Endothelial cell of umbilical vein (primary cell): ENCODE measurements at regions not wholly inside any gene's neighbourhood (a gene's known extent, or its start where the extent isn't known, plus 50 kb on each side); places are given as distances from the start of the nearest gene placed in this dataset.

Experiments
- BruUV-seq: library from RNA; stranded (reverse); fragments of 400-500 nt; replicated peaks from 2 replicates; lab custom pipeline; 2021; lab: Mats Ljungman, UMichigan
- CTCF ChIA-PET: fragments of 300-600, 350-600 bp; sonication (Branson Sonifier 250); formaldehyde crosslinking; loops from one replicate; lab custom pipeline; 2021; ENCODE audit warnings: antibody characterized with exemption, inconsistent platforms; lab: Charles Lee
- POLR2A ChIA-PET: fragments of 300-600, 350-600 bp; sonication (Branson Sonifier 250); formaldehyde crosslinking; loops from one replicate; lab custom pipeline; 2021; ENCODE audit warnings: antibody characterized with exemption, inconsistent platforms; lab: Charles Lee
- DNase-seq: peaks from one replicate; pipeline ENCODE4 v3.0.0-alpha.2; 2011; ENCODE audit warnings: low read depth, low spot score
- FAIRE-seq: peaks from 2 replicates; lab custom pipeline; 2011; peaks lifted over from hg19 to GRCh38; lab: Jason Lieb, UNC
- H2AFZ ChIP-seq: 2 replicates; pipeline ENCODE4 v1.6.0; 2012; ENCODE audit warnings: low read depth, low read length, control low read depth, inconsistent platforms
- H3K27ac ChIP-seq: 2 replicates; pipeline ENCODE4 v1.5.1; 2011; ENCODE audit warnings: low read depth, mild to moderate bottlenecking, control low read depth, low read length, moderate library complexity; ENCODE audit not compliant: insufficient read depth
- H3K27me3 ChIP-seq, 2 experiments: 2 replicates each; pipeline versions ENCODE4 v1.6.0 to v1.6.1; 2011; ENCODE audit warnings: low read length in 2 of 2, mixed read lengths in 1 of 2; ENCODE audit not compliant: control insufficient read depth in 2 of 2, insufficient read depth in 2 of 2
- H3K36me3 ChIP-seq, 2 experiments: 2 replicates in 1 of 2; 3 replicates in 1 of 2; pipeline ENCODE4 v1.5.1; 2011; ENCODE audit warnings: low read length in 2 of 2, mild to moderate bottlenecking in 1 of 2, moderate library complexity in 1 of 2; ENCODE audit not compliant: control insufficient read depth in 2 of 2, insufficient read depth in 2 of 2; ENCODE audit errors: extremely low read depth in 1 of 2
- H3K4me1 ChIP-seq: 3 replicates; pipeline ENCODE4 v1.5.1; 2011; ENCODE audit warnings: mild to moderate bottlenecking, low read length; ENCODE audit not compliant: control insufficient read depth, insufficient read depth; ENCODE audit errors: extremely low read depth
- H3K4me2 ChIP-seq: 2 replicates; pipeline ENCODE4 v1.6.1; 2011; ENCODE audit warnings: low read length, control low read depth, mixed read lengths; ENCODE audit not compliant: insufficient read depth
- H3K4me3 ChIP-seq, 3 experiments: fragments of 200-600 bp in 1 of 3; sonication (generic), shearing (Covaris generic) in 1 of 3; replicated peaks in 1 of 3; 2 replicates each; pipeline ENCODE4 v1.5.1; 2011 to 2016; ENCODE audit warnings: control low read depth in 3 of 3, low read length in 3 of 3, mild to moderate bottlenecking in 2 of 3, inconsistent platforms in 1 of 3, low read depth in 1 of 3, moderate library complexity in 1 of 3; ENCODE audit not compliant: insufficient read depth in 1 of 3
- H3K79me2 ChIP-seq: 2 replicates; pipeline ENCODE4 v1.6.0; 2012; ENCODE audit warnings: low read length, inconsistent platforms; ENCODE audit not compliant: control insufficient read depth, insufficient read depth
- H3K9ac ChIP-seq: replicated peaks from 2 replicates; pipeline ENCODE3; 2011; ENCODE audit warnings: low read length, control low read depth; ENCODE audit not compliant: insufficient read depth; ENCODE audit errors: extremely low read depth
- H3K9me1 ChIP-seq: replicated peaks from 3 replicates; pipeline ENCODE4 v1.6.0; 2011; ENCODE audit warnings: mild to moderate bottlenecking, low read length; ENCODE audit not compliant: control insufficient read depth, insufficient read depth; ENCODE audit errors: extremely low read depth
- H3K9me3 ChIP-seq: replicated peaks from 2 replicates; pipeline ENCODE4 v1.5.1; 2012; ENCODE audit warnings: low read length, inconsistent platforms; ENCODE audit not compliant: control insufficient read depth, insufficient read depth
- H4K20me1 ChIP-seq: replicated peaks from 2 replicates; pipeline ENCODE3; 2011; ENCODE audit warnings: mild to moderate bottlenecking, low read length; ENCODE audit not compliant: control insufficient read depth, insufficient read depth; ENCODE audit errors: extremely low read depth
- CTCF ChIP-seq, 2 donors: IDR thresholded peaks; 1 replicate in 1 of 2; 2 replicates in 1 of 2; pipeline ENCODE4 v1.5.1; 2011; ENCODE audit warnings: low read length in 2 of 2, mild to moderate bottlenecking in 2 of 2, moderate library complexity in 2 of 2, control low read depth in 1 of 2, inconsistent platforms in 1 of 2, low read depth in 1 of 2; ENCODE audit not compliant: insufficient read depth in 1 of 2; ENCODE audit errors: extremely low read depth in 1 of 2
- EZH2 ChIP-seq: IDR thresholded peaks from 2 replicates; pipeline ENCODE4 v1.6.1; 2012; ENCODE audit warnings: borderline replicate concordance, low read depth, mild to moderate bottlenecking, moderate library complexity, low read length, inconsistent platforms; ENCODE audit not compliant: severe bottlenecking
- FOS ChIP-seq: IDR thresholded peaks from 2 replicates; pipeline ENCODE4 v1.6.1; 2011; ENCODE audit warnings: mild to moderate bottlenecking, low read length, moderate library complexity, borderline replicate concordance; ENCODE audit not compliant: insufficient read depth
- GATA2 ChIP-seq: IDR thresholded peaks from 2 replicates; pipeline ENCODE4 v1.7.0; 2011; ENCODE audit warnings: low read depth, mild to moderate bottlenecking, moderate library complexity, mixed read lengths, low read length; ENCODE audit not compliant: insufficient read length, insufficient read depth
- JUN ChIP-seq: IDR thresholded peaks from 2 replicates; pipeline ENCODE4 v1.6.1; 2011; ENCODE audit warnings: borderline replicate concordance, low read depth; ENCODE audit not compliant: insufficient read length, insufficient read depth
- MAX ChIP-seq: IDR thresholded peaks from 2 replicates; pipeline ENCODE4 v1.6.1; 2011; ENCODE audit not compliant: insufficient read depth, insufficient read length
- MYC ChIP-seq: IDR thresholded peaks from one replicate; pipeline ENCODE4 v1.6.1; 2011; ENCODE audit warnings: mild to moderate bottlenecking, low read depth, low read length
- POLR2A ChIP-seq: IDR thresholded peaks from 2 replicates; pipeline ENCODE4 v1.6.1; 2012; ENCODE audit warnings: low read depth, mild to moderate bottlenecking, control low read depth, low read length
- POLR2AphosphoS5 ChIP-seq: IDR thresholded peaks from 2 replicates; pipeline ENCODE4 v1.6.1; 2012; ENCODE audit warnings: low read depth, mild to moderate bottlenecking, control low read depth, low read length, moderate library complexity; ENCODE audit not compliant: insufficient read depth
- dilution Hi-C: fragments of 300-500 bp; cut with MboI; formaldehyde crosslinking; loops from one replicate; pipeline ENCODE4 v1.15.0; 2019; ENCODE audit warnings: low sequenced_read_pairs; ENCODE audit not compliant: extremely low pct_ligation_motif_present
- intact Hi-C: fragments of 100-400 bp; cut with micrococcal nuclease; formaldehyde crosslinking; loops from one replicate; pipeline ENCODE4 v1.10.0; 2022

GRCh38 chr3:189058071-189058470 is 113.7 kb upstream of the TPRG1 start:
- Histone ChIP-seq H3K4me1 (no peaks in the 10 kb centered on the region), H3K9me3 (no peaks in the 10 kb centered on the region), H3K4me2 (no peak overlapping the region), H2AFZ (no peak overlapping the region), H3K27me3 (no peaks in the 10 kb centered on the region), H3K27ac (no peak overlapping the region), H4K20me1 (no peaks in the 10 kb centered on the region), H3K9me1 (no peaks in the 10 kb centered on the region), H3K9ac (no peak overlapping the region), H3K4me3 (no peak overlapping the region), H3K36me3 (no peaks in the 10 kb centered on the region), H3K79me2 (no peaks in the 10 kb centered on the region)
- peak; percentile 15 for FAIRE-seq
- intact Hi-C loops, result no loop called here
- no peak for DNase-seq
- BruUV-seq, result no TSS peak
- TF ChIP-seq GATA2, result no peak
- TF ChIP-seq MYC, result no peak
- TF ChIP-seq POLR2A, result no peak
- no peak for TF ChIP-seq POLR2AphosphoS5
- TF ChIP-seq EZH2, result no peak
- no peak for TF ChIP-seq CTCF (IDR thresholded peaks at IDR 0.05; ENCODE audit: extremely low read depth in 1 of 2, insufficient read depth in 1 of 2, low read depth in 1 of 2, low read length in 2 of 2)
- TF ChIP-seq MAX, result no peak
- no peak for TF ChIP-seq FOS
- TF ChIP-seq JUN, result no peak
- dilution Hi-C loops, result no loop called here
- ChIA-PET CTCF (no interaction called here), POLR2A (no interaction called here)
